Fibroblast of lung (primary cell): ENCODE measurements at regions not wholly inside any gene's neighbourhood (a gene's known extent, or its start where the extent isn't known, plus 50 kb on each side); places are given as distances from the start of the nearest gene placed in this dataset.

ENCODE experiments used
- EZH2 ChIP-seq: IDR thresholded peaks from 2 replicates; pipeline ENCODE4 v1.5.1; 2012; ENCODE audit warnings: low read length, control low read depth, mild to moderate bottlenecking; ENCODE audit errors: missing control alignments
- TF ChIP-seq, protein P1 (sequence below), 2 donors: IDR thresholded peaks in 1 of 2; conservative IDR thresholded peaks in 1 of 2; 1 replicate in 1 of 2; 2 replicates in 1 of 2; pipeline ENCODE4 v1.5.1; 2011 to 2012; ENCODE audit warnings: low read length in 2 of 2, control low read depth in 1 of 2, inconsistent platforms in 1 of 2, low read depth in 1 of 2, mild to moderate bottlenecking in 1 of 2

- TF ChIP-seq, protein P1, sequence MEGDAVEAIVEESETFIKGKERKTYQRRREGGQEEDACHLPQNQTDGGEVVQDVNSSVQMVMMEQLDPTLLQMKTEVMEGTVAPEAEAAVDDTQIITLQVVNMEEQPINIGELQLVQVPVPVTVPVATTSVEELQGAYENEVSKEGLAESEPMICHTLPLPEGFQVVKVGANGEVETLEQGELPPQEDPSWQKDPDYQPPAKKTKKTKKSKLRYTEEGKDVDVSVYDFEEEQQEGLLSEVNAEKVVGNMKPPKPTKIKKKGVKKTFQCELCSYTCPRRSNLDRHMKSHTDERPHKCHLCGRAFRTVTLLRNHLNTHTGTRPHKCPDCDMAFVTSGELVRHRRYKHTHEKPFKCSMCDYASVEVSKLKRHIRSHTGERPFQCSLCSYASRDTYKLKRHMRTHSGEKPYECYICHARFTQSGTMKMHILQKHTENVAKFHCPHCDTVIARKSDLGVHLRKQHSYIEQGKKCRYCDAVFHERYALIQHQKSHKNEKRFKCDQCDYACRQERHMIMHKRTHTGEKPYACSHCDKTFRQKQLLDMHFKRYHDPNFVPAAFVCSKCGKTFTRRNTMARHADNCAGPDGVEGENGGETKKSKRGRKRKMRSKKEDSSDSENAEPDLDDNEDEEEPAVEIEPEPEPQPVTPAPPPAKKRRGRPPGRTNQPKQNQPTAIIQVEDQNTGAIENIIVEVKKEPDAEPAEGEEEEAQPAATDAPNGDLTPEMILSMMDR (conservative IDR thresholded peaks at IDR 0.05 in 1 of 2, IDR thresholded peaks at IDR 0.05 in 1 of 2; ENCODE audit: low read depth in 1 of 2, low read length in 2 of 2): no peak
- no peak for TF ChIP-seq EZH2
Observed at GRCh38 chr4:38310446-38311043, 350.3 kb downstream of the PTTG2 start.
